HG02938 (cell line): ENCODE measurements at regions not wholly inside any gene's neighbourhood (a gene's known extent, or its start where the extent isn't known, plus 50 kb on each side); places are given as distances from the start of the nearest gene placed in this dataset.

Source experiments
- ATAC-seq: cut with Tn5 transposase; IDR thresholded peaks from one replicate; pipeline ENCODE4 v1.9.1; 2021; ENCODE audit warnings: mild to moderate bottlenecking, moderate library complexity; ENCODE audit not compliant: unreplicated experiment

DNA sequence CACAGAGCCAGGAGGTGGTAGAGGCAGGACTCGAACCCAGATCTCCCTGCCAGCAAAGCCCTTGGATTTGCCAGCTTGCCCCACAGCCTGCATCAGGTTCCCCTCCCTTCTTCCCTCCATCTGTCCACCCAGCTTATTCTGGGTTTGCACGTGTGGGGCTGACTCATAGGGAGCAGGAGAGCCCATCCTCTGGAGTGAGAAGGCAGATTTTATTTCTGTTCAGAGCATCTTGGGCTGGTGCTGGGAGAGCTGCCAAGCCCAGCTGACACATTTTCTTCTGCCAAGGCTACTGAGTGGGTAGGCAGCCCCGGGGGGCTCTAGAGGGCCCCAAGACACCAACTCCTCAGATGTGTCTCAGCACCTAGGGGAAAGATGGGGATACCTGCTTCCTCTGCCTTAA is 106.3 kb upstream of the CRHR1 start:
- ATAC-seq = no peak

DNA sequence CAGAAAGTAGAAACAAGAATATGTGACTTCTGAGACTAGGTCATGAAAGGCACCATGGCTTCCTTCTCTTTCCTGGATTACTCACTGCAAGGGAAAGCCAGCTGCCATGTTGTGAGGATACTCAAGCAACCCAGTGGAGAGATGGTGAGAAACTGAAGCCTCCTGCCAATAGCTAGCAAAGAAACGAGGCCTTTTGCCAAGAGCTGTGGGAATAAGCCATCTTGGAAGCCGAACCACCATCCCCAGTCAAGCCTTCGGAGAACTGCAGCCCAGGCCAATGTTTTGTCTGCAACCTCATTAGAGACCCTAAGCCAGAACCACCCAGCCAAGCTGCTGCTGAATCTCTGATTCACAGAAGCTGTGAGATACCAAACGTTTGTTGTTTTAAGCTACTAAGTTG is 104.7 kb upstream of the CRHR1 start:
- no peak for ATAC-seq

DNA sequence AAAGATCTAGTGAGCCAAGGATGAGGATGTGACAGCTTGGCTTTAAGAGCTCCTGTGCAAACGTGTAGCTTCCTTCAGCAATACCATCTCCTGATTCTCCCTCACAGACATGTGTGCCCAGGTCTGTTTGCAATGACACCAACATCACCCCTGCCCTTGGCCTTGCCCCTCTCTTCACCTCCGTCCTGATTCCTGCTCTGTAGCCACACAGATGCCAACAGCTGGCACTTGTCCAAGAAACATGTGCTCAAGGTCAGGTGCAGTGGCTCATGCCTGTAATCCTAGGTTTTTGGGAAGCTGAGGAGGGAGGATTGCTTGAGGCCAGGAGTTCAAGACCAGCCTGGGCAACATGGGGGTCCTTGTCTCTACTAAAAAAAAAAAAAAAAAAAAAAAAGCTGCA is 103.8 kb upstream of the CRHR1 start:
- ATAC-seq = no peak

DNA sequence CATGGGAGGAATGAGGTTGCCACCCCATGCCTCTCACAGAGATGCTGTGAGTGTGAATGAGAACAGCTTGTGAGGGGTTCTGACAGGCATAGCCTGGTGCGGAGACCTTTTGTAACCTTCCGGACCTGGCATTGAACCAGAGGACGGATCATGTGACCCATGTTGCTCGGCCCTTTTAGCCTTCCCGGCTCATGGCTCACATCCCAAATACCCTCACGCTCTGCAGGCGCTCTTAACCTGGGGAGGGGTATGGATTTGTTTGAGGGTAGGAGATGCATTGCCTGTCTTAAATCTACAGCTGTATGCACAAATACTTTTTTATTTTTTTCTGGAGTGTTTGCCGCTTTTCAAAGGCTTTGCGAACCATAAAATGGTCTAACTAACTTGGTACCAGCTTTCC is 102.4 kb upstream of the CRHR1 start:
- no peak for ATAC-seq

DNA sequence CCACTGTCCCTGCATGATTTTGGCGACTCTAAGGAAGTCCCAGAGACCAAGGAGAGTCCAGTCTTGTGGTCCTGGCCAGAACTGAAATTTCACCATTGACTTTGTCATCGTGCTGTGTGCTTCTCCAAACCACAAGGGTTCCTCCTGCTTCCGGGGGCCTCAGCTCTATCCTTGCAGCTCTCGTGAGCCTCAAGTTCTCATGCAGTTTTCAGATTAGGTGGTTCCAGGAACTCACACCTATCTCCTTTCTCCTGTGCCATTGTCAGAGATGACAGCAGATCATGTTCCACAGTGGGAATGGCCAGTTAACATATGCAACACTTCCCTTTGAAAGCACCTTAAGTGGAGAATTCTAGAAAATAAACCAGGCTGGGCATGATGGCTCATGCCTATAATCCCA is 97.9 kb upstream of the CRHR1 start:
- ATAC-seq = no peak

DNA sequence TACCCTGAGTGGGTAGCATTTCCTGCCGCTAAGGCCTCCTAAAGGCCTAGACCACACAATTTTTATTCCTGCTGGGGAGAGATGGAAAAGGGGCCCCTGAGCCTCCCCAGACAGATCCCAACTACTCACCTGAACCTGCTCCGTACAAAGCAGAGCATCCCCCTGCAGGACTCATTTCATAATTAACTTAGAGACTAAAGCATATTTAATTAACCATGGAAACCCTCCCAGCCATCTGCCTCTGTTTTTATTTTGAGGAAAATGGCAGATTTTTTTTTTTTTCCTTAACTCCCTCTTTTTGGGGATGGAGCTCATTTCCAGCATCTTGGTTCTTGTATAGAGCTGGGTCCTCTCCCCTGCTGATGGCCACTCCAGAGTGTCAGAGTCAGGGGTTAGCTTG is 96.5 kb upstream of the CRHR1 start:
- no peak for ATAC-seq

DNA sequence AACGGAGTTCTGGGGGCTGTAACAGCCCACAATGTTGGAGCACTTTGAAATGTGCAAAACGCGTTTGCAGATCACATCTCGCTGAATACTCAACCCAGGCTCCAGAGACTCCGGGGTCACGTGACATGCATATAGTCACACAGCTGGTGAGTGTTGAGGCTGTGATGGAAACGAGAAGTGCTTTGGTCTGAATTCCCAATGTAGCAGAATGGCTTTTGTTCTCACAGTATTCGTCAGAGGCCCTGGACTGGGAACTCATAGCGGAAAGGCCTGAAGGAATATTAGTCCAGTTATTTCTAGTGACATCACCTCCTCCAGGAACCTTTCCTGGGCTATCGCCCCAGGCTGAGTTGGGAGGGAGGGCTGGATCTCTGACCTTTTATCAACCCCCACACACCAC is 95.8 kb upstream of the CRHR1 start:
- ATAC-seq = no peak

DNA sequence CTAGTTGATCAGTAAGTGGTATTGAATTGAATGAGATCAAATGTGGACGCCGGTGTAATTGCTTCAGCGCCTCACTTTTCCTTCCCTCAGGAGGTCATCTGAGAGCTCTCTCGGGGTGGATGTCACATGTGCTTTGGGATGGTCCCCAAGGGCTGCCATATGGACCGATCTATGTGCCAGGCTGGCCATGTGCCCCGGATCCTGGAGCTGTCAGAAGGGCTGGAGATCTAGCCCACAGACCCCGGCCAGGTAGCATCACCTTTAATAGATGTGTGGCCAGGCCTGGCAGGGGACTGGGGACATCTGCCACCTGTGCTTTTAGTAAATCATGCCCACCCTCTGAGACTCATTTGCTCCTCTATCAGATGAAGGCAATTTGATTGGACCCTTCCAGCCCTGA is 95.3 kb upstream of the CRHR1 start:
- no peak for ATAC-seq

DNA sequence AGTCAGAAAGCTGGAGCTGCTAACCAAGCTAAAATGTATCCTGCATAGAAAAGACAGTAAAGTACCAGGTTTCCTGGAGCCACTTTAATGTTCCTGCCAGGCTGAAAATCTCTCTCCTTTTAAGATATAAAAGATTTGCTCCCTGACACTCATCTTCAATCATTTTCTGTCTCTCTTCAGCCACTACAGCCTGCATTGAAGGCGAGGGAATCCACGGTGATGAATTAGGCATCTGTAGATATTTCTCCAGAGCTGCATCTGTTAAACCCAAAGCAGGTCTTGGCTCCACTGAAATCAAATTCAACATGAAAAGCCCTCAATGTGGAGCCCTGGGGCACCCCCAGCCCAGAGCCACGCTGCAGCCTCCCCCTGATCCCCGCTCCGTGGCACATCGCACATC is 94.7 kb upstream of the CRHR1 start:
- ATAC-seq = no peak

DNA sequence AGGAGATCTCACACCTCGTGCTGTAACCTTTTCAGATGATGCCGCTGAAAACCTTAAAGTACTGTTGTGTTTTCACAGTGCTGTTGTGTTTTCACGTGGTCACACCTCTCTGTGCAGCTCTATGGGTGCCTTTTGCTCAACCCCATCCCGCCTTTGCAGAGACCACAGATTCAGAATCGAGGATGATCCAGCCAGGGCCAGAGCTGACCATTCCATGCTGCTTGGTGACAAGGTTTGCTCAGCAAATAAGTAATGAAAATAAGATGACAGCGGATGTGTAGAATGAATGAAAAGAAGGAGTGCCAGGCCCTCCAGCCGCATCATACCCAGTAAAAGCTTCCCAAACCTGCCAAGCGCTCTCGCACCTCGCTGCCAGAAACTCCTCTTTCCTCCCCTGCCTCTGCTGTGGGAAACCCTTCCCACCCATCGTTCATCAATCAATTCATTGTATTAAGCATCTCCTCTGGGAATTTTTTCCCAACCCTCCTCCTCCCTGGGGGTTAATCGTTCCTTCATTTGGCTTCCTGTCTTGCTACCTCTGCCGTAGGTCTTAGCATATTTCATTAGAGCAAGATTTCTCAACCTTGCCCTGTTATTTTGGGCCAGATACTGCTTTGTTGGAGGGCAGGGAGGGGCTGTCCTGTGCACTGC is 93.4 kb upstream of the CRHR1 start:
- ATAC-seq = no peak

DNA sequence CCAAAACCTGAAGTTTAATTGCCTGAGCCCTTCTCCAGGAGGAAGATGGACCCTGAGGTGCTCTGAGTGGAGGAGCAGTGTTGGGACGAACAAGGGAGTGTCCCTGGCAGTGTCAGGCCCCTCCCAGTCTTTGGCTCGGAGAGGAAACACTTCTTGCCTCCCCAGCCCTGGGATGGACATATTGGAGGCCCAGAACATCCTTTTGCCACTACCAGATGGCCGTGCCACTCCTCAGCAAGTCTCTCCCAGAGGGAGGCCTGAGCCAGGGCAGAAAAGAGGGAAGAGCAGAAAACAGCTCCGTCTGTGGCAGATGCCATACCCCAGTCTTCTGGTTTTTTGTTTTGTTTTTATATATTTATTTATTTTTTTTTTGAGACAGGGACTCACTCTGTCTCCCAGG is 91.5 kb upstream of the CRHR1 start:
- no peak for ATAC-seq

DNA sequence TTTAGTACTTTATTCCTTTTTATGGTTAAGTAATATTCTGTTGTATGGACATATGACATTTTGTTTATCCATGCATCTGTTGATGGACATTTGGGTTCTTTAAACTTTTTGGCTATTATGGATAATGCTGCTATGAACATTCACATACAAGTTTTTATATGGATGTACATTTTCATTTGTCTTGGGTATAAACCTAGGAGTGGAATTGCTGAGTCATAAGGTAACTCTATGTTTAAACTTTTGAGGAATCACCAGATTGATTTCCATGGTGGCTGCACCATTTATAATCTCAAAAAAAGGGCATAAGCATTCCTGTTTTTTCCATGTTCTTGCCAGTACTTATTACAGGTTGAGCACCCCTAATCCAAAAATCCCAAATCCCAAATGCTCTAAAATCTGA is 90.3 kb upstream of the CRHR1 start:
- ATAC-seq = no peak

DNA sequence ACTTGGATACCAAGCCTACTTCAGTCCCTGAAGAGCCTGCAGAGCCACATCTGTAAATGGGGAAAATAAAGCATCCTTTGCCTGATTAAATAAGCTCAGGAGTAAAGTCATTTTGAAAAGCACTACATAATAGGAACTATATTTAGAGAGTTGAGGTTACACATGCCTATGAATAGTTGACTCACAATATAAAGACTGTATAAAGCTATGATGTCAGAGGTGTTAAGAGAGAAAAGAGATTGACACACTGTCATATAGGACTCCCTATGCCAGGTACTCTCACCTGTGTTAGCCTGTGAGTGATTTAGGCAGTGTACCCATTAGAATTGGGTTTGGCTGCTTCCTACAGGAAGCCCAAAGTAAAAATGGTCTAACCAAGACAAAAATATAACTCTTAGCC is 87.7 kb upstream of the CRHR1 start:
- no peak for ATAC-seq

DNA sequence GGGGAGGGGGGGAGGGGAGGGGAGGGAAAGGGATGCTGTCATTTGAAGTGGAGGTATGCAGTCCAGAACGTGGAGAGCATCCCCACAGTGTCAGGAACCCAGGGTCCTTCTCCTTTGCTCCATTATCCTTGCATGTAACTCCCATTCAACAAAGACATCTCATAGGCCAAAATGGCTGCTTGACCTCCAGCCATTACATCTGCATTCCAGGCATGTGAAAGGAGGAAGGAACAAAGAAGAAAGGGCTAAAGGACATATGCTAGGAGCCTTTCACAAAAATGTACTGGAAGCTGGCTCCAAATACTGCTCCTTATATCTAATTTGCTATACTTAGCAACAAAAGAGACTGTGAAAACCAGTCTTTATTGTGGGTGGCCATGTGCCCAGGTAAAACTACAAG is 87.0 kb upstream of the CRHR1 start:
- no peak for ATAC-seq

DNA sequence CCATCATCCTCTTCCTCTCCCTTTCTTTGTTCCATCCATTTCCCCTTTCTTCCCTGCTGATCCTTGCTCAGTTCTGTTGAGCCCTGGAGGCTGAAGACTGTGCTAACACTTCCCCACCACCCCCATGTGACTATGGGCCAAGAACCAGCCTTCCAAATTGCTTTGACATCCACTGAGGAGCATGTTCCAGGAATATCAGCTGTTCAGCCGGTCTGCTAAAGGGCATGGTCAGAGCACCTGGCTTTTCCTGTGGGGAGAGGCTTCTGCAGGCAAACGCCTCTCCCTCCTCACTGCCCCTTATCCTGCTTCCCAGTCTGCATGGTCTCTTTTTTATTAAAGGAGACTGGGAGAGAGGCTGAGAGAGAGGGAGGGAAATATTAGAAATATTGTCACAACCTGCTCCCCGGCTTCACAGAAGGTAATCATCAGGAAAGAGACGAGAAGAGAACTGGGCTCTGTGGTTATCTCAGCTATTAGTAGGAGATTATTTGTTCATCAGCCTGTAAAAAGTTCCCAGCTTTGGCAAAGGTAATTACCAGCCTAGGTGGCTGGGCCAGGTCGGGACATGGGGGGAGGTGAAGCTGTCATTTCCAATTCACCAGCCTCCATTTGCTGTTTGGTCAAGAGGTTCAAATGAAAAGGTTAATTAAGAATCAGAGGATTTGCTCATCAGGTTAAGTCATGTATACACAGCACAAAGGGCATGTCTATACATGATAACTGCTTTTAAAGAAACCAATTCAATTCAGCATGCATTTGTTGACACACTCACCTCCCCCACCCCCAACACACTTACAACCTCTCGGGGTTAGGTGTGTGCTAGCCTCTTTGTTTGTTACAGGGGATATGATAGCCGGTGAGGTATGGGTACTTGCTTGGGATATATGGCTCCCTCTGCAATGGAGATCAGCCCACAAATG is 83.7 kb upstream of the CRHR1 start:
- ATAC-seq = no peak

DNA sequence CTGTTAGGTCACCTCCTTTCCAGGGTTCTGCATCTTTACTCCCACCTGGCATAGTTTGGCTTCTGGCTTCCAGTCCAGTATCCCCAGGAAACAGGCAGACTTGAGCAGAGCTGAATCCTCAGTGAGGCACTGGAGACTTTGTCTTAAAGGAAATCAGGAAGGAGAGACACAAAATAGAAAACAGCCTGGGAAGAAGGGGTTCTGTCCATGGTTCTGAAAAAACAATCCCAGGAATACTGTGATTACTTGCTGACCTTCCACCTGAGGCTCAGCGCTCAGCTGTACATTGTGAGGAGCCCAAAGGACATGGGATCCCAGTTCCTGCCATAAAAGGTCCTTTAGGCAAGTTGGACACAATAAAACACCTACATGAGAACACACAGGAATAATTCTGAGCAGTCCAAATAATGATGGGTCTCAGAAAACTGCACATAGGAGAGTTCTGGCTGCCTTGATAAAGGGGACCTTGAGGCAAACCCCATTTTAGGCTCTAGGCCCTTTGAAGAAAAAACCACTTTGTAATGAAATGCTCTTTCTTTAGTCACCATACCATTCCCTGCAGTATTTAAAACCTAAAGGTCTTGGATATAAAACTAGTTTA is 81.4 kb upstream of the CRHR1 start:
- no peak for ATAC-seq

DNA sequence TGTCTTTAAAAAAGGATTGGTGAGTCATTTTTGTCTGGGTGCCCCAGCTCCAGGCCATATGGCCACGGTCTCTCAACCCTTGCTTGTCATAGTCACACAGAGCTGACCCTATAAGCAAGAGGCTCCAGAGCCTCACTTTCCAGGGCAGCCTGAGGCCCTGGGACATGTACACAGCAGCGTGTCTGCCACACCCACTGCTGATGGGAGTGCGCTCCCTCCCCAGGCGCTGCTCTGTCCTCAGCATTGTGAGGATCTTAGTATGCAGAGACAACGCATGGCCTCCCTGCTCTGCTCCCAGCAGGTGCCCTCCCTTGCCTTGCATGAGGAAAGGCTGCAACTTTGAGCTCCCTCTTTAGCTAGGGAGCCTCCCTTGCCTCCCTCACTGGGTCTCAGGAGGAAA is 80.8 kb upstream of the CRHR1 start:
- no peak for ATAC-seq

DNA sequence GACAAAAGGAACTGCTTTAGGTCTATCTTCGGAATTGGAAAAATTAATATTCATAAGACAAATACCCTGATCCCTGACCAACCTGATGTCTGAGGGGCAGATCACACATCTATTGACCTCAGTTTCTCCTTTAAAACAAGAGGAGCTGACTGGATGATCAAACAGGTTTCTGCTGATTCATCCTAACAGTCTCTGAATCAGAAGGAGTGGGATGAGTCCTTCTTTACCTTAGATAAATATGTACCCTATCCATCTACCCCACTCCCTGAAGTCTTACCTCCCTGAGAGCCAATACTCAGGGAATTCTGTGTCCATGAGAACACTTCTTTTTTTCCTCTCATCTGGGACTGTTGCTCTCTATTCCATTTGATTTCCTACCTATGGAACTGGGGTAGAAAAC is 80.3 kb upstream of the CRHR1 start:
- no peak for ATAC-seq

DNA sequence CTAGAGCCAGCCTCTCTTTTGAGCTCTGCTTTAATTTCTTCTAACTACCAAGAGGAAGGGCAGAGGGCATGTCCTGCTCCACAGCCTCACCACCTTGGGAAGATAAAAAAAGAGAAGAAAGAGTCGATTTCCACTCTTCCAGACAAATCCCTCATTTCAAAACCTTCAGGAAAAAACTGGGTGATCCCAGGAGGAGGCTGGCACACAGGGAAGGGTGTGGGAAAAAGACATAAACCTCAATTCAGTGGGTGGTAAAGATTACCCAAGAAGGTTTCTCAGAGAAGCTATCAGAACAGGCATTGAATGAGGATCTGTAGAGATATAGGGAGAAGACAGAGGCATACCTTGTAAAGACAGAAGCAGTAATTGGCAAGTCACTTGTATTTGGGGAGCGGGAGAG is 79.9 kb upstream of the CRHR1 start:
- no peak for ATAC-seq

DNA sequence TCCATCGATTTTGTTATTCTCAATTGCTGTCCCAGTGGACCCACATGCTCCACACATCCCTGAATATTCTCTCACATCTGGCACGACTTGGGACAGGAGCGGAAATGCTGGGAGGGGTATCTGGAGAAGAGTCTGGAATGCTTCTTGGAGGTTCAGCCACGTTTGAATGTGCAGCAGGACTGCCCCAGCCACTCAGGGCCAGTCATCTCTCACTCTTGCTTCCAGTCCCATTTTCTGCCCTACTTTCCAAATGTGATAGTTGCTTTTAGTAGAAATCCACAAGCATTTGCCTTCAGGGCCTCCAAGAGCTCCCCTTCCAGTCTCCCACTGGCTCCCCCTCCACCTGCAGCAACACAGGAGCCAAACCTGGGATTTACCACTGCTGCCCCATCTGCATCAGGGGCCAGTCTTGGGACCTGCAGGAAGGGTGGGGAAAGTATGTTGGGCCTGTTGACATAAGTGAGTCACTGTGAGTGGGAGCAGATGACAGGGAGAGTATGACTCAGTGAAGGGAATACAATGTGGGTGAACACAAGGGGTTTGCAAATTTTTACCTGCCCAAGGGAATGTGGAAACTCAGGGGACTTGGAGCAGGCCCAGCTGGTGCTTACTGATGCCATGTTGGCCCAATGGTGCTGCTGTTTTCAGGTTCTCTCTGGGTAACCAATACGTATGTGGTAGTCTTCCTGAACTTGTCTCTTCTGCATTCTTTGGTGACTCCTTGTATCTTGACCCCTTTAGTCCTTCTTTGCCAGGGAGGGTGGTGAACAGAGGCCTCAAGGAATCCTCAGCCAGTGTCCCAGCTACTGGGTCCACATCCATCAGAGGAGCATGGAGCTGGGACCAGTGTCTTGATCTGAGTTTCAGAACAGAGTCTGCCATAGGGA is 78.8 kb upstream of the CRHR1 start:
- ATAC-seq = no peak

DNA sequence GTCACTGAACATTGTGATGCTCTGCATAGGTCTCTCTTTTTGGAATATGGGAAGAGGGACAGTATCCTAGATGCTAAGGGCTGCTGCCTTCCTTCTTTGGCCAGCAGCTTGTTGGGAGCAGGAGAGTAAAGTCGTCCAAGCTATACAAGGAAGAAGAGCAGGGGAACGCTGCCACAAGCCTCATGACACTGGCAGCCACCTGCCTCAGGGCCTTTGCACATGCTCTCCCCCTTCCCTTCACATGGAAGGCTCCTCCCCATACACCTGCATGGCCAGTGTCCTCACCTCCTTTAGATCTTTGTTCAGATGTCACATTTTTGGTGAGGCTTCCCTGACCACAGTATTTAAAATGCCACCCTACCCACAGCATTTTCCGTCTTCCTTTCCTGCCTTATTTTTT is 78.1 kb upstream of the CRHR1 start:
- ATAC-seq = no peak
